Anterior cingulate cortex (tissue), 58 donors: ENCODE measurements at regions not wholly inside any gene's neighbourhood (a gene's known extent, or its start where the extent isn't known, plus 50 kb on each side); places are given as distances from the start of the nearest gene placed in this dataset.

Source experiments
- DNase-seq, 58 donors: peaks; one replicate each; lab custom pipeline; 2025; lab: John Stamatoyannopoulos, UW

GRCh38 chr7:33661430-33662160 lies 243.7 kb upstream of the BMPER start:
- no peak for DNase-seq

GRCh38 chr7:33666531-33666930 lies 238.8 kb upstream of the BMPER start:
- DNase-seq: no peak

- no peak for DNase-seq
Observed at GRCh38 chr7:33667196-33667595, 238.1 kb upstream of the BMPER start.

- no peak for DNase-seq
Observed at GRCh38 chr7:33669251-33669670, 236.1 kb upstream of the BMPER start.

- DNase-seq: no peak
Observed at GRCh38 chr7:33671531-33672262, 233.6 kb upstream of the BMPER start.

- no peak for DNase-seq
Observed at GRCh38 chr7:33673029-33673700, 232.2 kb upstream of the BMPER start.

GRCh38 chr7:33674804-33675411 lies 230.4 kb upstream of the BMPER start:
- no peak for DNase-seq

GRCh38 chr7:33677556-33677955 lies 227.8 kb upstream of the BMPER start:
- no peak for DNase-seq

- no peak for DNase-seq
Observed at GRCh38 chr7:33678569-33679335, 226.6 kb upstream of the BMPER start.

- DNase-seq: no peak
Observed at GRCh38 chr7:33680682-33681081, 224.7 kb upstream of the BMPER start.

- no peak for DNase-seq
Observed at GRCh38 chr7:33685503-33685902, 219.8 kb upstream of the BMPER start.

- DNase-seq: no peak
Observed at GRCh38 chr7:33685981-33686683, 219.2 kb upstream of the BMPER start.

GRCh38 chr7:33687625-33688024 lies 217.7 kb upstream of the BMPER start:
- no peak for DNase-seq

GRCh38 chr7:33691180-33691579 lies 214.2 kb upstream of the BMPER start:
- no peak for DNase-seq

- no peak for DNase-seq
Observed at GRCh38 chr7:33692956-33693355, 212.4 kb upstream of the BMPER start.

GRCh38 chr7:33694006-33694405 lies 211.3 kb upstream of the BMPER start:
- DNase-seq: no peak

GRCh38 chr7:33697616-33698015 lies 207.7 kb upstream of the BMPER start:
- no peak for DNase-seq

GRCh38 chr7:33698041-33698440 lies 207.3 kb upstream of the BMPER start:
- no peak for DNase-seq

GRCh38 chr7:33698692-33699128 lies 206.6 kb upstream of the BMPER start:
- DNase-seq: no peak
